Activated T-cell treated with anti-CD3 and anti-CD28 coated beads, Interleukin-2, amount 50 U/mL, for 72 hours (primary cell): ENCODE measurements at regions not wholly inside any gene's neighbourhood (a gene's known extent, or its start where the extent isn't known, plus 50 kb on each side); places are given as distances from the start of the nearest gene placed in this dataset.
"Not testable (repeated sequence)": the region's sequence is repeated elsewhere in the genome, so short reads cannot be mapped to it uniquely, and the experiment has no call there.

ENCODE experiments used
- ATAC-seq, 2 donors: fragments of 150-1000 bp; cut with Tn5 transposase; replicated peaks in 1 of 2; 2 replicates each; pipeline ENCODE4 v1.10.0; 2021; ENCODE audit warnings: moderate library complexity in 2 of 2, mild to moderate bottlenecking in 1 of 2
- DNase-seq, 2 donors: peaks; one replicate each; pipeline ENCODE4 v3.0.0; 2021 to 2022; ENCODE audit warnings: mixed read lengths in 1 of 2
- H3K27ac Mint-ChIP-seq: one replicate; pipeline ENCODE4 v1.8.0; 2022; ENCODE audit warnings: mild to moderate bottlenecking, moderate library complexity, mixed read lengths
- H3K27me3 Mint-ChIP-seq: one replicate; pipeline ENCODE4 v1.8.0; 2022; ENCODE audit warnings: low read depth, mixed read lengths
- H3K36me3 Mint-ChIP-seq, 2 donors: one replicate each; pipeline ENCODE4 v1.8.0; 2022; ENCODE audit warnings: mixed read lengths in 2 of 2, mild to moderate bottlenecking in 1 of 2; ENCODE audit not compliant: insufficient read depth in 2 of 2
- H3K4me1 Mint-ChIP-seq: one replicate; pipeline ENCODE4 v1.8.0; 2022; ENCODE audit warnings: low read depth, mixed read lengths
- H3K4me3 Mint-ChIP-seq, 2 donors: one replicate each; pipeline ENCODE4 v1.8.0; 2022; ENCODE audit warnings: mild to moderate bottlenecking in 2 of 2, mixed read lengths in 2 of 2, moderate library complexity in 2 of 2
- H3K9me3 Mint-ChIP-seq, 2 donors: one replicate each; pipeline ENCODE4 v1.8.0; 2022; ENCODE audit warnings: mixed read lengths in 2 of 2

DNA sequence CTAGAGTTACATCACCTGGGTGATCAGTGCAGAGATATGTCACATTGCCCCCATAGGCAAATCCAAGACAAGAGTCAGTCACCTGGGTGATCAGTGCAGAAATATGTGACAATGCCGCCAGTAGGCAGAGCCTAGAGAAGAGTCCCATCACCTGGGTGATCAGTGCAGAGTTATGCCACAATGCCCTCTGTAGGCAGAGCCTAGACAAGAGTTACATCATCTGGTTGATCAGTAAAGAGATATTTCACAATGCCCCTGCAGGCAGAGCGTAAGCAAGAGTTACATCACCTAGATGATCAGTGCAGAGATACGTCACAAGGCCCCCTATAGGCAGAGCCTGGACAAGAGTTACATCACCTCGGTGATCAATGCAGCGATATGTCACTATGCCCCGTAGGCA lies 63.3 kb upstream of the FRG2B start:
- H3K4me3 Mint-ChIP-seq, H3K27me3 Mint-ChIP-seq, H3K9me3 Mint-ChIP-seq, H3K4me1 Mint-ChIP-seq, ATAC-seq, H3K27ac Mint-ChIP-seq, H3K36me3 Mint-ChIP-seq: not testable (repeated sequence)
- DNase-seq: peak in 1 of 2 donors; percentile 4

DNA sequence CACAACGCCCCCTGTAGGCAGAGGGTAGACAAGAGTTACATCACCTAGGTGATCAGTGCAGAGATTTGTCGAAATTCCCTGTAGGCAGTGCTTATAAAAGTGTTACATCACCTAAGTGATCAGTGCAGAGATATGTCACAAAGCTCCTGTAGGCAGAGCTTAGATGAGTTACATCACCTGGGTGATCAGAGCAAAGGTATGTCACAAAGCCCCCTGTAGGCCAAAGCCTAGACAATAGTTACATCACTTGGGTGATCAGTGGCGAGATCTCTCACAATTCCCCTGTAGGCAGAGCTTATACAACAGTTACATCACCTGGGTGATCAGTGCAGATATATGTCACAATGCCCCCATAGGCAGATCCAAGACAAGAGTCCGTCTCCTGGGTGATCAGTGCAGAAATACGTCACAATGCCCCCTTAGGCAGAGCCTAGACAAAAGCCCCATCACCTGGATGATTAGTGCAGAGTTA lies 61.9 kb upstream of the FRG2B start:
- H3K9me3 Mint-ChIP-seq, H3K27ac Mint-ChIP-seq, H3K36me3 Mint-ChIP-seq, DNase-seq, H3K27me3 Mint-ChIP-seq, H3K4me1 Mint-ChIP-seq, H3K4me3 Mint-ChIP-seq: not testable (repeated sequence)
- ATAC-seq: peak; percentile 16 to 36

DNA sequence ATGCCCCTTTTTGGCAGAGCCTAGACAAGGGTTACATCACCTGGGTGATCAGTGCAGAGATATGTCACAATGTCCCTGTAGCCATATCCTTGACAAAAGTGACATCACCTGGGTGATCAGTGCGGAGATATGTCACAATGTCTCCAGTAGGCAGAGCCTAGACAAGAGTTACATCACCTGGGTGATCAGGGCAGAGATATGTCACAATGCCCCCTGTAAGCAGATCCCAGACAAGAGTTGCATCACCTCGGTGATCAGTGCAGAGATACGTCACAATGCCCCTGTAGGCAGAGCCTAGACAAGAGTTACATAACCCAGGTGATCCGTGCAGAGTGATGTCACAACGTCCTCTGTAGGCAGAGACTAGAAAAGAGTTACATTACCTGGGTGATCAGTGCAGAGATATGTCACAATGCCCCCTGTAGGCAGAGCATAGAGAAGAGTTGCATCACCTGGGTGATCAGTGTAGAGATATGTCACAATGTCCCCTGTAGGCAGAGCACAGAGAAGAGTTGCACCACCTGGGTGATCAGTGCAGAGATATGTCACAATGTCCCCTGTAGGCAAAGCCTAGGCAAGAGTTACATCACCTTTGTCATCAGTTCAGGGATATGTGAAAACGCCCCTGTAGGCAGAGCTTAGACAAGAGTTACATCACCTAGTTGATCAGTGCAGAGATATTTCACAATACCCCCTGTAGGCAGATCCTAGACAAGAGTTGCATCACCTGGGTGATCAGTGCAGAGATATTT lies 61.3 kb upstream of the FRG2B start:
- not testable (repeated sequence) for DNase-seq, H3K27ac Mint-ChIP-seq, H3K4me3 Mint-ChIP-seq, H3K4me1 Mint-ChIP-seq, H3K9me3 Mint-ChIP-seq, H3K27me3 Mint-ChIP-seq, H3K36me3 Mint-ChIP-seq
- ATAC-seq: peak; percentile 32 to 59

DNA sequence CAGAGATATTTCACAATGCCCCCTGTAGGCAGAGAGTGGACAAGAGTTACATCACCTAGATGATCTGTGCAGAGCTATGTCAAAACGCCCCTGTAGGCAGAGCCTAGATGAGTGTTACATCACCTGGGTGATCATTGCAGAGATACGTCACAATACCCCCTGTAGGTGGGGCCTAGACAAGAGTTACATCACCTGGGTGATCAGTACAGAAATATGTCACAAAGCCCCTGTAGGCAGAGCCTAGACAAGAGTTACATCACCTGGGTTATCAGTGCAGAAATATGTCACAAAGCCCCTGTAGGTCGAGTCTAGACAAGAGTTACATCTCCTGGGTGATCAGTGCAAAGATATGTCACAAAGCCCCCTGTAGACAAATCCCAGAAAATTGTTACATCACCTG lies 60.4 kb upstream of the FRG2B start:
- H3K27me3 Mint-ChIP-seq, H3K4me1 Mint-ChIP-seq, H3K27ac Mint-ChIP-seq, H3K36me3 Mint-ChIP-seq, DNase-seq, H3K9me3 Mint-ChIP-seq, H3K4me3 Mint-ChIP-seq: not testable (repeated sequence)
- ATAC-seq: peak in 1 of 2 donors; percentile 18
